ENCODE measurements at regions not wholly inside any gene's neighbourhood (a gene's known extent, or its start where the extent isn't known, plus 50 kb on each side); places are given as distances from the start of the nearest gene placed in this dataset.

- DNase-seq, result no peak
These were observed 168.9 kb downstream of the CYRIA start for GRCh38 chr2:16496426-16497388.

- no peak for DNase-seq
These were observed 170.0 kb downstream of the CYRIA start for GRCh38 chr2:16495509-16496208.

GRCh38 chr2:16494836-16495508, 170.7 kb downstream of the CYRIA start:
- DNase-seq, result no peak

- no peak for DNase-seq
These were observed 171.8 kb downstream of the CYRIA start for GRCh38 chr2:16493788-16494187.

- no peak for DNase-seq
These were observed 177.9 kb downstream of the CYRIA start for GRCh38 chr2:16487686-16488085.

GRCh38 chr2:16485251-16485650, 180.4 kb downstream of the CYRIA start:
- DNase-seq, result no peak

GRCh38 chr2:16482460-16482859, 183.2 kb downstream of the CYRIA start:
- DNase-seq, result no peak

- no peak for DNase-seq
These were observed 184.3 kb downstream of the CYRIA start for GRCh38 chr2:16481351-16481750.

- DNase-seq, result no peak
These were observed 185.9 kb downstream of the CYRIA start for GRCh38 chr2:16479721-16480120.

GRCh38 chr2:16478434-16479210, 187.0 kb downstream of the CYRIA start:
- no peak for DNase-seq

GRCh38 chr2:16477648-16478047, 188.0 kb downstream of the CYRIA start:
- DNase-seq, result no peak

- no peak for DNase-seq
These were observed 188.8 kb downstream of the CYRIA start for GRCh38 chr2:16476866-16477265.

- no peak for DNase-seq
These were observed 189.6 kb downstream of the CYRIA start for GRCh38 chr2:16475986-16476567.

- no peak for DNase-seq
These were observed 190.0 kb downstream of the CYRIA start for GRCh38 chr2:16475586-16475985.

- no peak for DNase-seq
These were observed 192.1 kb downstream of the CYRIA start for GRCh38 chr2:16473575-16473974.

- DNase-seq, result no peak
These were observed 194.6 kb downstream of the CYRIA start for GRCh38 chr2:16470936-16471490.

- DNase-seq, result no peak
These were observed 198.8 kb downstream of the CYRIA start for GRCh38 chr2:16466821-16467151.

- DNase-seq, result no peak
These were observed 199.4 kb downstream of the CYRIA start for GRCh38 chr2:16466133-16466820.

- DNase-seq, result no peak
These were observed 201.0 kb downstream of the CYRIA start for GRCh38 chr2:16464641-16465040.

GRCh38 chr2:16462958-16463357, 202.7 kb downstream of the CYRIA start:
- DNase-seq, result no peak

GRCh38 chr2:16461672-16462071, 204.0 kb downstream of the CYRIA start:
- no peak for DNase-seq

- no peak for DNase-seq
These were observed 206.0 kb downstream of the CYRIA start for GRCh38 chr2:16459606-16460005.
